GM23338 (cell line): ENCODE measurements at regions not wholly inside any gene's neighbourhood (a gene's known extent, or its start where the extent isn't known, plus 50 kb on each side); places are given as distances from the start of the nearest gene placed in this dataset.

Experiments used
- ATAC-seq: fragments of 200-7000 bp; cut with Tn5 transposase; 3 replicates; pipeline ENCODE4 v1.9.1; 2020
- DNase-seq: peaks from one replicate; pipeline ENCODE4 v3.0.0-alpha.2; 2015; ENCODE audit warnings: low spot score
- H2AFZ ChIP-seq: fragments of 200-600 bp; sonication (generic); 2 replicates; pipeline ENCODE4 v1.8.0; 2016; ENCODE audit warnings: antibody characterized with exemption, mild to moderate bottlenecking, moderate library complexity
- H3F3A ChIP-seq: fragments of 200-600 bp; sonication (generic); replicated peaks from 2 replicates; pipeline ENCODE4 v1.8.0; 2017; ENCODE audit warnings: antibody characterized with exemption, mixed run types, low read depth
- H3K27ac ChIP-seq: fragments of 200-600 bp; sonication (generic); 2 replicates; pipeline ENCODE4 v1.6.1; 2016; ENCODE audit warnings: low read depth
- H3K27me3 ChIP-seq: fragments of 200-600 bp; sonication (generic); 2 replicates; pipeline ENCODE4 v1.8.0; 2016; ENCODE audit warnings: mild to moderate bottlenecking, mixed run types, moderate library complexity; ENCODE audit not compliant: insufficient read depth
- H3K36me3 ChIP-seq: fragments of 200-600 bp; sonication (generic); 2 replicates; pipeline ENCODE4 v1.8.0; 2016; ENCODE audit warnings: mild to moderate bottlenecking; ENCODE audit not compliant: insufficient read depth
- H3K4me1 ChIP-seq: fragments of 200-600 bp; sonication (generic); 2 replicates; pipeline ENCODE4 v1.8.0; 2016; ENCODE audit warnings: mild to moderate bottlenecking, moderate library complexity; ENCODE audit not compliant: insufficient read depth
- H3K4me2 ChIP-seq: fragments of 200-600 bp; sonication (generic); 2 replicates; pipeline ENCODE4 v1.7.1; 2017; ENCODE audit warnings: mixed run types
- H3K4me3 ChIP-seq: fragments of 200-600 bp; sonication (generic); 2 replicates; pipeline ENCODE4 v1.6.1; 2016; ENCODE audit warnings: mixed run types
- H3K79me2 ChIP-seq: fragments of 200-600 bp; sonication (generic); replicated peaks from 2 replicates; pipeline ENCODE4 v1.8.0; 2017; ENCODE audit warnings: mild to moderate bottlenecking; ENCODE audit not compliant: insufficient read depth
- H3K9me2 ChIP-seq: fragments of 200-600 bp; sonication (generic); 2 replicates; pipeline ENCODE4 v1.8.0; 2017; ENCODE audit not compliant: insufficient read depth
- H4K20me1 ChIP-seq: fragments of 200-600 bp; sonication (generic); replicated peaks from 2 replicates; pipeline ENCODE4 v1.8.0; 2017; ENCODE audit warnings: mild to moderate bottlenecking; ENCODE audit not compliant: insufficient read depth
- H3K27ac Mint-ChIP-seq: 2 replicates; pipeline ENCODE4 v1.8.0; 2020; ENCODE audit warnings: inconsistent platforms, mild to moderate bottlenecking, moderate library complexity, mixed read lengths
- H3K27me3 Mint-ChIP-seq: 3 replicates; pipeline ENCODE4 v1.8.0; 2022; ENCODE audit warnings: low read depth, mild to moderate bottlenecking, moderate library complexity, mixed read lengths, inconsistent platforms; ENCODE audit not compliant: insufficient read depth, poor library complexity
- H3K36me3 Mint-ChIP-seq: 3 replicates; pipeline ENCODE4 v1.8.0; 2021; ENCODE audit warnings: low read depth, mild to moderate bottlenecking, inconsistent platforms, moderate library complexity, mixed read lengths
- H3K4me1 Mint-ChIP-seq: 3 replicates; pipeline ENCODE4 v1.8.0; 2020; ENCODE audit warnings: mild to moderate bottlenecking, inconsistent platforms, mixed read lengths
- H3K4me3 Mint-ChIP-seq: 3 replicates; pipeline ENCODE4 v1.8.0; 2021; ENCODE audit warnings: moderate library complexity, mild to moderate bottlenecking, inconsistent platforms, mixed read lengths
- H3K9me3 Mint-ChIP-seq: 3 replicates; pipeline ENCODE4 v1.8.0; 2020; ENCODE audit warnings: moderate library complexity, mild to moderate bottlenecking, inconsistent platforms, mixed read lengths
- ETS1 ChIP-seq: IDR thresholded peaks from 2 replicates; pipeline ENCODE4 v1.6.1; 2016; ENCODE audit warnings: antibody characterized with exemption
- JUNB ChIP-seq: IDR thresholded peaks from one replicate; pipeline ENCODE4 v1.6.1; 2016; ENCODE audit warnings: antibody characterized with exemption; ENCODE audit not compliant: unreplicated experiment
- NANOG ChIP-seq: IDR thresholded peaks from 2 replicates; pipeline ENCODE4 v1.6.1; 2016; ENCODE audit warnings: antibody characterized with exemption, borderline replicate concordance
- STAT1 ChIP-seq: IDR thresholded peaks from one replicate; pipeline ENCODE4 v1.6.1; 2016; ENCODE audit warnings: antibody characterized with exemption; ENCODE audit not compliant: unreplicated experiment
- ZNF331 ChIP-seq: fragments of 250-450 bp; sonication (Bioruptor Pico); IDR thresholded peaks from 2 replicates; pipeline ENCODE4 v1.5.0; 2020; ENCODE audit warnings: low read depth, mild to moderate bottlenecking, moderate library complexity
- TF ChIP-seq, protein P1 (sequence below), 2 experiments: fragments of 200-600 bp in 1 of 2; sonication (generic) in 1 of 2; conservative IDR thresholded peaks; 2 replicates each; pipeline versions ENCODE4 v1.5.1 to v1.6.1; 2016 to 2017; ENCODE audit warnings: antibody characterized with exemption in 2 of 2, low read depth in 2 of 2, mild to moderate bottlenecking in 2 of 2, moderate library complexity in 1 of 2

- TF ChIP-seq, protein P1, sequence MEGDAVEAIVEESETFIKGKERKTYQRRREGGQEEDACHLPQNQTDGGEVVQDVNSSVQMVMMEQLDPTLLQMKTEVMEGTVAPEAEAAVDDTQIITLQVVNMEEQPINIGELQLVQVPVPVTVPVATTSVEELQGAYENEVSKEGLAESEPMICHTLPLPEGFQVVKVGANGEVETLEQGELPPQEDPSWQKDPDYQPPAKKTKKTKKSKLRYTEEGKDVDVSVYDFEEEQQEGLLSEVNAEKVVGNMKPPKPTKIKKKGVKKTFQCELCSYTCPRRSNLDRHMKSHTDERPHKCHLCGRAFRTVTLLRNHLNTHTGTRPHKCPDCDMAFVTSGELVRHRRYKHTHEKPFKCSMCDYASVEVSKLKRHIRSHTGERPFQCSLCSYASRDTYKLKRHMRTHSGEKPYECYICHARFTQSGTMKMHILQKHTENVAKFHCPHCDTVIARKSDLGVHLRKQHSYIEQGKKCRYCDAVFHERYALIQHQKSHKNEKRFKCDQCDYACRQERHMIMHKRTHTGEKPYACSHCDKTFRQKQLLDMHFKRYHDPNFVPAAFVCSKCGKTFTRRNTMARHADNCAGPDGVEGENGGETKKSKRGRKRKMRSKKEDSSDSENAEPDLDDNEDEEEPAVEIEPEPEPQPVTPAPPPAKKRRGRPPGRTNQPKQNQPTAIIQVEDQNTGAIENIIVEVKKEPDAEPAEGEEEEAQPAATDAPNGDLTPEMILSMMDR (conservative IDR thresholded peaks at IDR 0.05; ENCODE audit: low read depth in 2 of 2), result no peak
- TF ChIP-seq ETS1 (no peak), ZNF331 (CRISPR knock-in tag) (no peak)
Measured at GRCh38 chr3:155026999-155027591, 53.0 kb upstream of the MME start (continued).

- no peak for TF ChIP-seq NANOG
- TF ChIP-seq, protein P1 (conservative IDR thresholded peaks at IDR 0.05; ENCODE audit: low read depth in 2 of 2), result no peak
- H2AFZ ChIP-seq, result no peak overlapping the region
- H3K4me3 ChIP-seq, result no peak overlapping the region
- no peak overlapping the region for H3K4me2 ChIP-seq
- H3K4me1 ChIP-seq, result peaks cover 19% of the 10 kb centered on the region
- H3K4me1 Mint-ChIP-seq, result peaks cover 6% of the 10 kb centered on the region; the same call in 2 of the 3 replicates
- no peak overlapping the region for H3K4me3 Mint-ChIP-seq
- peaks cover 3% of the 10 kb centered on the region; the same call in 1 of the 2 replicates for H3K36me3 ChIP-seq
- DNase-seq (no peak), ATAC-seq (no peak)
- no peaks in the 10 kb centered on the region for H3K27me3 ChIP-seq
- no peaks in the 10 kb centered on the region for H3K79me2 ChIP-seq
- H3K27me3 Mint-ChIP-seq, result peaks cover 2% of the 10 kb centered on the region
- peaks cover 11% of the 10 kb centered on the region; the same call in 2 of the 3 replicates for H3K9me3 Mint-ChIP-seq
- 0 out of 2 replicates have a peak, but pooled peaks cover 9% of the 10 kb centered on the region for H3K9me2 ChIP-seq
- no peak overlapping the region for H3K27ac Mint-ChIP-seq
- H3K36me3 Mint-ChIP-seq, result peaks cover 11% of the 10 kb centered on the region
- no peaks in the 10 kb centered on the region for H3F3A ChIP-seq
- H3K27ac ChIP-seq, result no peak overlapping the region
- no peaks in the 10 kb centered on the region for H4K20me1 ChIP-seq
Measured at GRCh38 chr3:155024006-155024638, 56.0 kb upstream of the MME start.

GRCh38 chr3:155022896-155023295 is 57.2 kb upstream of the MME start:
- Histone ChIP-seq H3K27ac (no peak overlapping the region), H3K4me2 (no peak overlapping the region), H3K27me3 (no peaks in the 10 kb centered on the region), H3K36me3 (no peaks in the 10 kb centered on the region), H3K4me1 (peaks cover 22% of the 10 kb centered on the region), H4K20me1 (no peaks in the 10 kb centered on the region), H3K4me3 (no peak overlapping the region), H2AFZ (no peak overlapping the region), H3F3A (no peaks in the 10 kb centered on the region), H3K79me2 (no peaks in the 10 kb centered on the region), H3K9me2 (0 out of 2 replicates have a peak, but pooled peaks cover 9% of the 10 kb centered on the region)
- H3K4me3 Mint-ChIP-seq, result no peak overlapping the region
- H3K9me3 Mint-ChIP-seq, result no peaks in the 10 kb centered on the region
- 0 out of 2 replicates have a peak overlapping the region, but pooled peaks have one; percentile 45 for H3K27ac Mint-ChIP-seq
- DNase-seq (no peak), ATAC-seq (no peak)
- H3K36me3 Mint-ChIP-seq, result no peaks in the 10 kb centered on the region
- peaks cover 14% of the 10 kb centered on the region for H3K4me1 Mint-ChIP-seq
- H3K27me3 Mint-ChIP-seq, result peaks cover 2% of the 10 kb centered on the region
- TF ChIP-seq, protein P1 (conservative IDR thresholded peaks at IDR 0.05; ENCODE audit: low read depth in 2 of 2), result no peak
- TF ChIP-seq JUNB (no peak), STAT1 (no peak), NANOG (no peak)
